ENCODE measurements at regions not wholly inside any gene's neighbourhood (a gene's known extent, or its start where the extent isn't known, plus 50 kb on each side); places are given as distances from the start of the nearest gene placed in this dataset.

- no peaks in the 10 kb centered on the region for H3K27me3 ChIP-seq
- WGBS, 2 donors = 49 to 68% methylated on average over 3 of the region's 3 CpGs
- H3K27ac ChIP-seq = no peak overlapping the region
- no peak for DNase-seq (ENCODE audit: low spot score in 2 of 2)
- no peaks in the 10 kb centered on the region for H3K36me3 ChIP-seq
- H3K4me1 ChIP-seq = no peaks in the 10 kb centered on the region
- H3K9me3 ChIP-seq = no peaks in the 10 kb centered on the region
- H3K4me3 ChIP-seq = no peak overlapping the region
- TF ChIP-seq CTCF (IDR thresholded peaks at IDR 0.05) (no peak), EP300 (IDR thresholded peaks at IDR 0.05) (no peak), POLR2A (IDR thresholded peaks at IDR 0.05) (no peak)
Measured at GRCh38 chr6:815348-815738, 122.4 kb upstream of the EXOC2 start.

- no peak for DNase-seq (ENCODE audit: low spot score in 2 of 2)
- H3K27ac ChIP-seq = no peak overlapping the region
- no peaks in the 10 kb centered on the region for H3K36me3 ChIP-seq
- 67 to 74% methylated on average over 14 of the region's 14 CpGs for WGBS, 2 donors
- no peaks in the 10 kb centered on the region for H3K27me3 ChIP-seq
- no peak for TF ChIP-seq EP300 (IDR thresholded peaks at IDR 0.05)
- no peak for TF ChIP-seq POLR2A (IDR thresholded peaks at IDR 0.05)
- TF ChIP-seq CTCF (IDR thresholded peaks at IDR 0.05) = no peak
- no peaks in the 10 kb centered on the region for H3K4me1 ChIP-seq
- no peaks in the 10 kb centered on the region for H3K9me3 ChIP-seq
- no peak overlapping the region for H3K4me3 ChIP-seq
Measured at GRCh38 chr6:814378-815347, 121.7 kb upstream of the EXOC2 start.

- Histone ChIP-seq H3K36me3 (no peaks in the 10 kb centered on the region), H3K27ac (no peak overlapping the region), H3K9me3 (no peaks in the 10 kb centered on the region), H3K4me3 (no peak overlapping the region), H3K27me3 (no peaks in the 10 kb centered on the region), H3K4me1 (no peaks in the 10 kb centered on the region)
- no peak for DNase-seq (ENCODE audit: low spot score in 2 of 2)
- 71 to 80% methylated on average over 2 of the region's 2 CpGs for WGBS, 2 donors
- TF ChIP-seq EP300 (IDR thresholded peaks at IDR 0.05) = no peak
- TF ChIP-seq POLR2A (IDR thresholded peaks at IDR 0.05) = no peak
- TF ChIP-seq CTCF (IDR thresholded peaks at IDR 0.05) = no peak
Measured at GRCh38 chr6:811831-812230, 118.9 kb upstream of the EXOC2 start.

- WGBS, 2 donors = 81 to 90% methylated on average over 1 of the region's 1 CpG
- Histone ChIP-seq H3K9me3 (no peaks in the 10 kb centered on the region), H3K27me3 (no peaks in the 10 kb centered on the region), H3K4me1 (no peaks in the 10 kb centered on the region), H3K27ac (no peak overlapping the region), H3K4me3 (no peak overlapping the region), H3K36me3 (no peaks in the 10 kb centered on the region)
- no peak for DNase-seq (ENCODE audit: low spot score in 2 of 2)
- TF ChIP-seq EP300 (IDR thresholded peaks at IDR 0.05) = no peak
- TF ChIP-seq POLR2A (IDR thresholded peaks at IDR 0.05) = no peak
- TF ChIP-seq CTCF (IDR thresholded peaks at IDR 0.05) = no peak
Measured at GRCh38 chr6:811191-811590, 118.3 kb upstream of the EXOC2 start.

- Histone ChIP-seq H3K27me3 (peaks cover 0 to 10% of the 10 kb centered on the region in 2 donors), H3K36me3 (no peaks in the 10 kb centered on the region), H3K27ac (no peak overlapping the region), H3K9me3 (no peaks in the 10 kb centered on the region), H3K4me3 (no peak overlapping the region), H3K4me1 (no peaks in the 10 kb centered on the region)
- 90 to 96% methylated on average over 8 to 10 of the region's 10 CpGs for WGBS, 2 donors
- DNase-seq (ENCODE audit: low spot score in 2 of 2) = no peak
- TF ChIP-seq CTCF (IDR thresholded peaks at IDR 0.05) = no peak
Measured at GRCh38 chr6:804771-805170, 111.8 kb upstream of the EXOC2 start.

Measured in tibial nerve (tissue), 4 donors.